NCI-H1417 treated with DMSO at 0.1 percent for 48 hours (cell line): ENCODE measurements at regions not wholly inside any gene's neighbourhood (a gene's known extent, or its start where the extent isn't known, plus 50 kb on each side); places are given as distances from the start of the nearest gene placed in this dataset.

Experiments
- DNase-seq: peaks from one replicate; lab custom pipeline; 2025; lab: John Stamatoyannopoulos, UW

- DNase-seq = no peak
Observed at GRCh38 chr2:238654479-238655197, 193.2 kb upstream of the TWIST2 start.

- DNase-seq = no peak
Observed at GRCh38 chr2:238655198-238655860, 192.6 kb upstream of the TWIST2 start.

- no peak for DNase-seq
Observed at GRCh38 chr2:238655974-238656722, 191.7 kb upstream of the TWIST2 start.

- no peak for DNase-seq
Observed at GRCh38 chr2:238657132-238658053, 190.5 kb upstream of the TWIST2 start.

GRCh38 chr2:238658054-238658407, 189.9 kb upstream of the TWIST2 start:
- no peak for DNase-seq

- DNase-seq = no peak
Observed at GRCh38 chr2:238658820-238659219, 189.1 kb upstream of the TWIST2 start.

- no peak for DNase-seq
Observed at GRCh38 chr2:238659231-238659630, 188.7 kb upstream of the TWIST2 start.

- no peak for DNase-seq
Observed at GRCh38 chr2:238663586-238663985, 184.3 kb upstream of the TWIST2 start.

- DNase-seq = no peak
Observed at GRCh38 chr2:238665919-238666318, 182.0 kb upstream of the TWIST2 start.

GRCh38 chr2:238666543-238666942, 181.3 kb upstream of the TWIST2 start:
- no peak for DNase-seq

- DNase-seq = no peak
Observed at GRCh38 chr2:238667008-238667407, 180.9 kb upstream of the TWIST2 start.

- no peak for DNase-seq
Observed at GRCh38 chr2:238667639-238668038, 180.2 kb upstream of the TWIST2 start.

- no peak for DNase-seq
Observed at GRCh38 chr2:238668426-238668825, 179.5 kb upstream of the TWIST2 start.

GRCh38 chr2:238669046-238669445, 178.8 kb upstream of the TWIST2 start:
- DNase-seq = no peak

- no peak for DNase-seq
Observed at GRCh38 chr2:238669581-238670080, 178.3 kb upstream of the TWIST2 start.

GRCh38 chr2:238670111-238670585, 177.7 kb upstream of the TWIST2 start:
- DNase-seq = no peak

- no peak for DNase-seq
Observed at GRCh38 chr2:238682536-238682935, 165.3 kb upstream of the TWIST2 start.

- DNase-seq = no peak
Observed at GRCh38 chr2:238684362-238685326, 163.2 kb upstream of the TWIST2 start.

- no peak for DNase-seq
Observed at GRCh38 chr2:238685327-238685709, 162.6 kb upstream of the TWIST2 start.

- DNase-seq = no peak
Observed at GRCh38 chr2:238685713-238686112, 162.2 kb upstream of the TWIST2 start.

- no peak for DNase-seq
Observed at GRCh38 chr2:238686223-238686622, 161.7 kb upstream of the TWIST2 start.
